ENCODE measurements at regions not wholly inside any gene's neighbourhood (a gene's known extent, or its start where the extent isn't known, plus 50 kb on each side); places are given as distances from the start of the nearest gene placed in this dataset.

DNA sequence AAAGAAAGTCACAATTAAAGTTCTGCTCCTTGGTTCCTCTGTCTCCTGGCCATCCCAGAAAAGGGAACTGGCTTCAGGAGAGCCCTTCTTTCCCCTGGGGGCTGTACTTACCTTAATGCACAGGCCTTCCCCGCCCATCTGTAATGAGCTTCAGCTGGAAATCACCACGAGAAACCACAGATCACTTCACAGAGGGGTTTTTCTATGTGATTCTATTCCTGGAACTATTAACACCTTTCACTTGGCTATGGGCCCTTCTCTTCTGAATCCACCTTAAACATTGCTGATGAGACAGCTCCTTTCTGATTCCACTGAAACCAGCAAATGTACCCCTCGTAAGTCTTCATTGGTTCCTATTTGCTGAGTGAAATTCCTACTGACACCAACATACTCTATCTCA lies 80.7 kb downstream of the FOXF2 start:
- POLR2A ChIA-PET, result no interaction called here
- no peak overlapping the region for H3K4me3 ChIP-seq (ENCODE audit: low read depth, low read length)
- no peaks in the 10 kb centered on the region for H3K36me3 ChIP-seq (ENCODE audit: control insufficient read depth, insufficient read depth, low read length)
- no peak for DNase-seq (ENCODE audit: low read depth)
- TF ChIP-seq, protein P1, sequence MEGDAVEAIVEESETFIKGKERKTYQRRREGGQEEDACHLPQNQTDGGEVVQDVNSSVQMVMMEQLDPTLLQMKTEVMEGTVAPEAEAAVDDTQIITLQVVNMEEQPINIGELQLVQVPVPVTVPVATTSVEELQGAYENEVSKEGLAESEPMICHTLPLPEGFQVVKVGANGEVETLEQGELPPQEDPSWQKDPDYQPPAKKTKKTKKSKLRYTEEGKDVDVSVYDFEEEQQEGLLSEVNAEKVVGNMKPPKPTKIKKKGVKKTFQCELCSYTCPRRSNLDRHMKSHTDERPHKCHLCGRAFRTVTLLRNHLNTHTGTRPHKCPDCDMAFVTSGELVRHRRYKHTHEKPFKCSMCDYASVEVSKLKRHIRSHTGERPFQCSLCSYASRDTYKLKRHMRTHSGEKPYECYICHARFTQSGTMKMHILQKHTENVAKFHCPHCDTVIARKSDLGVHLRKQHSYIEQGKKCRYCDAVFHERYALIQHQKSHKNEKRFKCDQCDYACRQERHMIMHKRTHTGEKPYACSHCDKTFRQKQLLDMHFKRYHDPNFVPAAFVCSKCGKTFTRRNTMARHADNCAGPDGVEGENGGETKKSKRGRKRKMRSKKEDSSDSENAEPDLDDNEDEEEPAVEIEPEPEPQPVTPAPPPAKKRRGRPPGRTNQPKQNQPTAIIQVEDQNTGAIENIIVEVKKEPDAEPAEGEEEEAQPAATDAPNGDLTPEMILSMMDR (IDR thresholded peaks at IDR 0.05; ENCODE audit: insufficient read depth, low read depth, low read length), result no peak
- H3K27me3 ChIP-seq (ENCODE audit: control insufficient read depth, insufficient read depth, low read length), result no peaks in the 10 kb centered on the region; the same call in 1 of the 2 replicates
- CTCF ChIA-PET, result interaction anchor here (0.7 to 1.7 kb wide), 4 partner anchors 9 to 845 kb away, joined by 3 to 5 read pairs (median 3); no protein-coding TSS in a partner anchor

DNA sequence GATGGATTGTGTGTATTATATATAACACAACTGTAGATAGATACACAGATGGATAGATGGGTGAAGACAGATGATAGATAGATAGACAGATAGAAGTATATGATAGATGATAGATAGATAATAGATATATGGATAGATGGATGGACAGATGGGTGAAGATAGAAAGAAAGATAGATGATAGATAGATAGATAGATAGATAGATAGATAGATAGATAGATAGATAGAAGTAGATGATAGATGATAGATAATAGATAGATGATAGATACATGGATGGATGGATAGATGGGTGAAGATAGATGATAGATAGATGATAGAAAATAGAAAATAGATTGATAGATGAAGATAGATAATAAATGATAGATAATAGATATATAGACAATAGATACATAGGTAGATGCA lies 83.3 kb downstream of the FOXF2 start:
- DNase-seq (ENCODE audit: low read depth), result no peak
- no peaks in the 10 kb centered on the region for H3K27me3 ChIP-seq (ENCODE audit: control insufficient read depth, insufficient read depth, low read length)
- CTCF ChIA-PET, result interaction anchor here (1.0 to 1.8 kb wide), 2 partner anchors 11 to 751 kb away, joined by 3 to 5 read pairs; no protein-coding TSS in a partner anchor
- H3K4me3 ChIP-seq (ENCODE audit: low read depth, low read length), result no peak overlapping the region
- H3K36me3 ChIP-seq (ENCODE audit: control insufficient read depth, insufficient read depth, low read length), result no peaks in the 10 kb centered on the region
- POLR2A ChIA-PET, result no interaction called here
- TF ChIP-seq, protein P1 (IDR thresholded peaks at IDR 0.05; ENCODE audit: insufficient read depth, low read depth, low read length), result no peak

DNA sequence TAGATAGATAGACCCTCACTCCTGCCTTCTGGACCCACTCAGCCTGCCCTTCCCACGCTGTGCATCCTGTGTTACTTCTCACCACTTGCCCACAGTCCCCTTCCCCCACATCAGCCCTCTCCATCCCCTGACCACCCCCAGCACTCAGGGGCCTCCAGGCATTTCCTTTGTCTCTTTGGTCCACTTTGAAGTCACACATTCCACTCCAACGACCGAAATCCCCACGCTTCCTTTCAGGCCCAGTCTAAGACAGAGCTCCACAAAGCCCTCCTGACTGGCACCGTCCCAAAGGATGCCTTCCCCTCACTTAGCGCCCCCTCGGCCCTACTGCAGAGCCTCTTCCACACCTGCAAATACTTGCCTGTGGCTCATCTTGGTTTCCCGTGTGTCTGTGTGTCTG lies 83.8 kb downstream of the FOXF2 start:
- H3K36me3 ChIP-seq (ENCODE audit: control insufficient read depth, insufficient read depth, low read length), result no peaks in the 10 kb centered on the region
- no peaks in the 10 kb centered on the region for H3K27me3 ChIP-seq (ENCODE audit: control insufficient read depth, insufficient read depth, low read length)
- TF ChIP-seq, protein P1 (IDR thresholded peaks at IDR 0.05; ENCODE audit: insufficient read depth, low read depth, low read length), result no peak
- CTCF ChIA-PET, result interaction anchor here (0.6 to 1.8 kb wide), 3 partner anchors 11 to 80 kb away, joined by 3 to 5 read pairs (median 4); no protein-coding TSS in a partner anchor
- DNase-seq (ENCODE audit: low read depth), result no peak
- POLR2A ChIA-PET, result no interaction called here
- no peak overlapping the region for H3K4me3 ChIP-seq (ENCODE audit: low read depth, low read length)

DNA sequence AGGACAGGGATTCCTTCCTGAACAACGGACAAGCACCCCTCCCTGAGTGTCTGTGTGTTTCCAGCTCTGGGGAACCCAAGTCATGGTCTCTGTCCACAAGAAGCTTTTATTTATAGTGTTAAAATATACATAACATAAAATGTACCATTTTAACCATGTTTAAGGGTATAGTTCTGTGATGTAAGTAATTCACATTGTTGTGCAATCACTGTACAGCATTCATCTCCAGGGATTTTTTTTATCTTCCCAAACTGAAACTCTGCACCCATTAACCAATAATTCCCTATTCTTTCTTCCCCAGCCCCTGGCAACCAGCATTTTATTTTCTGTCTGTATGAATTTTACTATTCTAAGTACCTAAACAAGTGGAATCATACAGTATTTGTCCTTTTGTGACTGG lies 84.2 kb downstream of the FOXF2 start:
- TF ChIP-seq, protein P1 (IDR thresholded peaks at IDR 0.05; ENCODE audit: insufficient read depth, low read depth, low read length), result no peak
- H3K36me3 ChIP-seq (ENCODE audit: control insufficient read depth, insufficient read depth, low read length), result no peaks in the 10 kb centered on the region
- CTCF ChIA-PET, result interaction anchor here (0.6 to 0.7 kb wide), 2 partner anchors 77 to 79 kb away, joined by 3 to 4 read pairs; no protein-coding TSS in a partner anchor
- H3K27me3 ChIP-seq (ENCODE audit: control insufficient read depth, insufficient read depth, low read length), result no peaks in the 10 kb centered on the region
- POLR2A ChIA-PET, result no interaction called here
- DNase-seq (ENCODE audit: low read depth), result no peak
- no peak overlapping the region for H3K4me3 ChIP-seq (ENCODE audit: low read depth, low read length)

DNA sequence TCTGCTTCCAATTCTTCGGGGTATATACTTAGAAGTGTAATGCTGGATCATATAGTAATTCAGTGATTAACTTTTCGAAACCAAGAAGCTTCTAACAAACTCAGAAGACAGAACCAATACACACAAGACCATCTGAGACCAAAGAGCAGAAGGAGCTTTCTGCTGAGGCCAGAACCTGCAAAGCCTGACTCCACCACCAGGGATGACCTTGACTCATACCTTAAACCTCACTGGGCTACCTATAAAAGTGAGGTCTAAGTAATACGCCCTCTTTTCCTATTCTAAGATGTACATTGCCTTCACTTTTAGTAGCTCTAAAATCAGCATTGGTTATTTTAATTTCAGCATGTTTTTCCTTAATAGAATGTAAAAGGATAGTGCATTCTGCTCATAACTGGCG lies 84.8 kb downstream of the FOXF2 start:
- TF ChIP-seq, protein P1 (IDR thresholded peaks at IDR 0.05; ENCODE audit: insufficient read depth, low read depth, low read length), result no peak
- Histone ChIP-seq H3K36me3 (ENCODE audit: control insufficient read depth, insufficient read depth, low read length) (no peaks in the 10 kb centered on the region), H3K27me3 (ENCODE audit: control insufficient read depth, insufficient read depth, low read length) (no peaks in the 10 kb centered on the region), H3K4me3 (ENCODE audit: low read depth, low read length) (no peak overlapping the region)
- CTCF ChIA-PET, result interaction anchor here (0.6 to 1.3 kb wide), 3 partner anchors 11 to 676 kb away, joined by 3 read pairs; no protein-coding TSS in a partner anchor
- DNase-seq (ENCODE audit: low read depth), result no peak
- POLR2A ChIA-PET, result no interaction called here

Measured in BJ (cell line).